HG03175 (cell line): ENCODE measurements at regions not wholly inside any gene's neighbourhood (a gene's known extent, or its start where the extent isn't known, plus 50 kb on each side); places are given as distances from the start of the nearest gene placed in this dataset.

Source experiments
- ATAC-seq: cut with Tn5 transposase; IDR thresholded peaks from one replicate; pipeline ENCODE4 v1.9.1; 2021; ENCODE audit warnings: mild to moderate bottlenecking, moderate library complexity; ENCODE audit not compliant: unreplicated experiment

DNA sequence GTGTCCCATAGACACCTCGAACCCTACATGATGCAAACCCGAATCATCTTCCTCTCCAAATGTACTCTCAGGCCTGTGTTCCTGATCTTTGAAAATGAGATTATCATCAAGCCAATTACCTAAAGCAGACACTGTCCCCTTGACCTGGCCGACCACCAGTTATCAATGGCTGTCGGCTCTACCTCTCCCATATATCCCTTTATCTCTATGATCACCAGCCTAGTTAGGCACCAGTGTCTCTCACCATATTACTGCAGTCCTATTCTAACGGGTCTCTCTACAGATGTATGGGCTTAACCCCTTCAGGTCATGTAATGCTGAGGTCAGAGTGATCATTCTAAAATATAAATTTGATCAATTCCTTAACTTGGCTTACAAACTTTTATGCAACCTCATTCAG lies 234.9 kb upstream of the MARCKS start:
- ATAC-seq = no peak

DNA sequence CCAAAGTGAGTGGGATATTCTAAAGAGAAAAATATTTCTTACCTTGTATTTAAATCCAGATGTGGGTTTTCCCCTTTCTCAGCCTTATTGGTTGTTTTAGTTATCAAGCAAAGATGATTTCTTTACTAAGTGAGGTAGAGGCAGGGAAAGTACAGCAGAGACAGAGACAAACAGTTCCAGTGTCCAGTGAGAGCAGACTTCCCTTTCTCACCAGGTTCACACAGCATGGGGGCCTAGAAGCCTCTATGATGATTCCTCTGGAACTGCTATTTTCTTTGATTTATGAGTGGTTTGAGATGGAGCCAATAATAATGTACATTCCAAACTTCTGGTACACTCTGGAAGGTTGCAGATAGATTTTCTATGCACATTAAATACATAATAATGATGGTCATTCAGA lies 234.0 kb upstream of the MARCKS start:
- no peak for ATAC-seq

GRCh38 chr6:113625850-113626249 lies 231.3 kb upstream of the MARCKS start:
- ATAC-seq = peak; percentile 45

DNA sequence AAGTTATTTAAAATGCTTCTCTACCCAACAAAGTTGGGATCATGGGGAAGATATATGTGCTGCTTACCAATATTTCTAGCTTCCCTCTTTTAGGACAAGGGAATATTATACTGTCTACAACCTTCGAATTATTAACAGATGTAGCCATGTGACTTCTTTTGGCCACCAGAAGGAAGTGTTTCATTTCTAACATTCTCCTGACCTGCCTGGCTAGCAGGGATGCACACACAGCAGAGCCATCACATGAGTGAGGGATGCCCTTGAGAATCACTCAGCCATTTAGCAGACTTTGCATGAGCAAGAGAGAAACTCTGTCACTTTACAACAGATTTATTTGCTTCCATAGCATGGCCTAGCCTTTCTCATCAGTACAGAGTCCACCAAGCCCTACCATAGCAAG lies 230.7 kb upstream of the MARCKS start:
- peak; percentile 18 for ATAC-seq

- peak; percentile 19 for ATAC-seq
Observed at GRCh38 chr6:113627480-113627879, 229.7 kb upstream of the MARCKS start.

DNA sequence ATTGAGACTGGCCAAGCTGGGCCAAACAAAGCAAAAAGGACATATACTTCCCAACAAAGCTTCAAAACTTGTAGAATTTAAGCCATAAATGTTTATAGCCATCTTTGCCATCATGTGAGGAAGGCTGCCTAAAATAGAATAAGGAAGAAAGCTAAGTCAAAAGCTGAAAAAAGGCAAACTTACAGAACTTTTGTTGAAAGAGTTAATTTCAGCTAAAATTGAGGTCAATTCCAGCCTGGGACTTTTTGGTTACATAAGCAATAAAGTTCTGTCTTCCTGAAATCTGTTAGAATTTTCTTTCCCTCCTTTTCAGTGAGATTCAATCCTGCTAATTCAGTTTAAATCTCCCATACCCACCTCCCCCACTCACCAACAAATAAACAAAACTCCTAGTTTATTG lies 227.9 kb upstream of the MARCKS start:
- ATAC-seq = no peak

DNA sequence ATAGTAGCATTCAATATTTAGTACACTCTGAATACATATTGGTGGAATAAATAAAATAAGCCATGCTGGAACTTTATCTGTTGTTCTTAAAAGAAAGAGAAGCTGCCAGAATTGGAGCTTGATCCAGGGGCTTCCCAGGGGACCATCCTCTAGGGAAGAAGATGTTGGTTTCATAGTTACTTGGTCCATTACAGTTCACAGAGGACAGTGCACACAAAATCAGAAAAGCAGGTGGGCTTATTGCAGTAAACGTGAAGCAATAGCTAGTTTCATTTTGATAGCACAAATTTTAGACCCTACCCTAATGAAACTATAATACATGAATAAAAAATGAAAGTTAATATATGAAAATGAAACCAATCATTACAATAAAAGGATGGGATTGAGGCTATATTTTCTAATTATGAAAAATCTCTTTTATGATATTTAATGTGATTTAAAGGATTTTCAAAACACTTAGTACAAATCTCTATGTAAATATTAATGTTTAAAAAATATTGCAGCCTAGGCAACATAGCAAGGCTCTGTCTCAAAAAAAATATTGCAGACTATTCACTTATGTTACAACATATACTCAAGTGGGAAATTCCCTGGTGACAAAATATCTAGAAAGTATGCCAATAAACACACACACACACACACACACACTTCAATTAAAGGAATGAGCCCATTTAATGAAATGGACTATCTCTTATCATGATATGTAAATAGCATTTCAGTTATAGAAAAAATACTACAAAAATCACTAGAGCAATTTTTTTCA lies 227.0 kb upstream of the MARCKS start:
- no peak for ATAC-seq

DNA sequence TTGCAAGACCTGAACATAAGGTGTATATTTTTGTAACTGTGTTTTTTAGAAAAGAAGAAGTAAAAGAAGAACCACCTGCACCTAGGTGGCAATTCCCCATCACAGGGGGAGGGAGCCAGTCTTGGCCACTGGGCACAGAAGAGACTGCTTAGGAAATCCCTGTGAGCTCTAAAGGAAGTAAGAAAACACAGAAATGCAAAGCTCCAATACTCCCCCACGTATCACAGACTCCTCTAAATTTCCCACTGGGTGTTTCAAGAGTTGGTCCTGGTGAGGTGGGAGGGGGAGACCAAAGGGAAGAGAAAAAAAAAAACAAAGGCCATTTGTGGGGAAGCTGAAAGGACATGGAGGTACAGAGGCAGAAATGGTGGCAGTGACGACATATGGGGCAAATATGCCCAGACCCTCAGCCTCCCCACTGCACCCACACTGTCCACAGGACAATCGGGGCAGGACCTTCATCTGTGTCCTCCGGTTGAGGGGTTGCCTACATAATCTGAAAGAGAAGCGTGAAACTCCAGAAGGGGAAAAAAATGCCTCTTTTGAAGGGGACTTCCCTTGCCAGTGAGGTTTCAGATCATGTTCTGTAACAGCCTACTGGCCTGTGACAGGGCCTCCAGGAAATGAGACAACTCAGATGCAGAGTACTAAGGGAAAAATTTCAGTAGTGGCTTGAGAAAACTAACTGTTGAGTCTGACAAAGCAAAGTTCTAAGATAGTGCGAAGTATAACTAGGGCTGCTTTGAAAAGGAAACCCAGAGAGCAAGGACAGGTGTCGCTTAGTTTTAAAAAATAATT lies 226.2 kb upstream of the MARCKS start:
- peak; percentile 63 for ATAC-seq

DNA sequence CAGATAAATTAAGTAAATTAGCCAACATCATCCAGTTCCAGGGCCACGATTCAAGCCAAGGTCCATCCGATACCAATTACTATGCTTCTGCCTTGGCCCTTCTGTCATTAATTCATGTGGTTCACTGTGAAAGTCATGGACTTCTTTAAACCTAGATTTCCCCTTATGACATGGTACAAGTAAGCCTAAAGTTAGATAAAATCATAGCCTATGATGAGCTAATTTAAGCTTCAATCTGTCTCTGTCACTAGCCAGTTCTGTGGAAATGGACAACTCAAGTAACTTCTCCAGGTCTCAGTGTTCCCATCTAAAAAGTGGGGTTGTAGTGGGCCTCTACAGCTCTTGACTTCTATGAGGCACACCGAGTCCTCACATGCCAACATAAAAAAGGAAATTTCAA lies 225.5 kb upstream of the MARCKS start:
- ATAC-seq = no peak

GRCh38 chr6:113632220-113632864 lies 224.8 kb upstream of the MARCKS start:
- ATAC-seq = peak; percentile 41

GRCh38 chr6:113633638-113634037 lies 223.5 kb upstream of the MARCKS start:
- no peak for ATAC-seq

GRCh38 chr6:113634352-113635163 lies 222.6 kb upstream of the MARCKS start:
- peak; percentile 19 for ATAC-seq

GRCh38 chr6:113635222-113635986 lies 221.7 kb upstream of the MARCKS start:
- no peak for ATAC-seq

DNA sequence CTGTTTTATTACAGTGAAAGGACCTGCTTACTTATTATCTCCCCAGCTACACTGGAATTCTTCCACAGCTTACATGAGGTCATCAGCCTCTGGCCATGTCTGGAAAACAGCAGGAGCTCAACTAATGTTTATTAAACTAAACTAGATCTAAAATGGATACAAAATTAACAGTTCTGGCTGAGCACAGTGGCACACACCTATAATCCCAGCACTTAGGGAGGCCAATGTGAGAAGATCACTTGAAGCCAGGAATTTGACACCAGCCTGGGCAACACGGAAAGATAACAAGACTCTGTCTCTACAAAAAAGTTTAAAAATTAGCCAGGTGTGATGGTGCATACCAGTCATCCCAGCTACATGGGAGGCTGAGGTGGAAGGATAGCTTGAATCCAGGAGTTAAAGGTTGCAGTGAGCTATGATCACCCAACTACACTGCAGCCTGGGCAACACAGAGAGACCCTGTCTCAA lies 220.8 kb upstream of the MARCKS start:
- no peak for ATAC-seq

- ATAC-seq = no peak
Observed at GRCh38 chr6:113640051-113640450, 217.1 kb upstream of the MARCKS start.

GRCh38 chr6:113642001-113642713 lies 215.0 kb upstream of the MARCKS start:
- ATAC-seq = no peak

DNA sequence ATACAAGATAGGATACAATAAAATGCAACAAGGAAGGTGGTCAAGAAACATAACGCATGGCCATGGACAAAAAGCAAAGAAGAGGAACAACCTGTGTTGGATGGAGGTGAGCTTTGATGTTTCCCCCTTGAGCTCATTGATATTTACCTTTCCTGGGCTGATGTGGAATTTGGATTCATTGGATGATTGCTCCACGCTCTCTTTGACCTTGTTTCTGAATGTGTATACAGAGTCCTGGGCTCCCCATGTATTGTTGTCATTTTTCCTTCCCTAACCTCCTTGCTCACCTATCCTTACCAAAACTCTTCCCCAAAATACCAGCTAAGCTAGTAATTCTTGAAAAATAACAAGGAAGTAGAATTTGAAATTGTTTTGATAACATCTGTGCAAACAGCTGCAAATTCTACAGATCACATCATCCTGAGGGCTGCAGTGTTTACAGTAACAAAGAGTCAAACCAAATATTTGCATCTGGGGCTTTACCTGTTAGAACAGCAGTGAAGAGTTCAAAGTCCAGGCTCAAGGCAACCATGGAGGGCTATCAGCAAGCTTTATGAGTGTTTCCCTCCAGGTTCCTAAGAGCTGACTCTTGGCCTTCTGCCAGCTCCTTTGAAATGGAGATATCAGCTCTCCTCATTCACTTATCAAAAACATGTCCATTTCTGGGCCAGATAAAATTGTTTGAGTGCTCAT lies 214.3 kb upstream of the MARCKS start:
- ATAC-seq = peak; percentile 98

DNA sequence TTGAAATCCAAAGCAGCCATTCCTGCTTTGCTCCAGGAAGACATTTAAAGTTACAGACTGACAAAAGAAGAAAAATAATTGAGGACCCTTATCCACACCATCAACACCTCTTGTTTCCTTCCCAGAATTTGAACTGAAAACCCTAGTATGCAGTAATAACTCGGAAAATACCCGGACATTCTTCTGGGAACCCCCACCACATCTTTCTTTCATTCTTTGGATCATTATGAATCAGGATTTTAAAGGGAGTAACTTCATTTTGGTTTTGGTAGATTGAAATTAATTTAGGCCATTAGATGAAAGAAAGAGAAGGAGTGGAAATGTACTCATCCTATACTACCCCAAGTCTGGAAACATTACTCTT lies 213.8 kb upstream of the MARCKS start:
- ATAC-seq = no peak
